Panc1 (cell line): ENCODE measurements at regions not wholly inside any gene's neighbourhood (a gene's known extent, or its start where the extent isn't known, plus 50 kb on each side); places are given as distances from the start of the nearest gene placed in this dataset.

Experiments used
- SIN3A ChIP-seq: IDR thresholded peaks from 2 replicates; pipeline ENCODE4 v1.6.1; 2012; ENCODE audit warnings: low read depth, mild to moderate bottlenecking, low read length, moderate library complexity, borderline replicate concordance; ENCODE audit not compliant: insufficient read depth
- TCF7L2 ChIP-seq: IDR thresholded peaks from 2 replicates; pipeline ENCODE4 v1.6.1; 2011; ENCODE audit warnings: mild to moderate bottlenecking, low read depth, low read length, inconsistent platforms

GRCh38 chr7:115585015-115585718 is 445.4 kb downstream of the TFEC start:
- no peak for TF ChIP-seq TCF7L2
- TF ChIP-seq SIN3A = no peak
